GM12878 (cell line): ENCODE measurements at regions not wholly inside any gene's neighbourhood (a gene's known extent, or its start where the extent isn't known, plus 50 kb on each side); places are given as distances from the start of the nearest gene placed in this dataset.

ENCODE experiments used
- NBN ChIP-seq: fragments of 450-650 bp; IDR thresholded peaks from 2 replicates; pipeline ENCODE4 v1.6.1; 2016
- NFYA ChIP-seq: IDR thresholded peaks from 2 replicates; pipeline ENCODE4 v1.6.1; 2011; ENCODE audit warnings: low read depth, mild to moderate bottlenecking, low read length, improper control_type of control experiment, borderline replicate concordance
- RFX5 ChIP-seq: IDR thresholded peaks from 2 replicates; pipeline ENCODE4 v1.6.1; 2011; ENCODE audit warnings: low read depth, low read length, improper control_type of control experiment
- TBL1XR1 ChIP-seq: IDR thresholded peaks from 2 replicates; pipeline ENCODE4 v1.6.1; 2012; ENCODE audit warnings: low read depth, low read length, improper control_type of control experiment
- TF ChIP-seq, protein P1 (sequence below): fragments of 150-350 bp; IDR thresholded peaks from 2 replicates; pipeline ENCODE4 v1.6.1; 2016; ENCODE audit warnings: low read depth, low read length
- TF ChIP-seq, protein P2 (sequence below): fragments of 450-650 bp; IDR thresholded peaks from 2 replicates; pipeline ENCODE4 v1.6.1; 2017; ENCODE audit warnings: antibody characterized with exemption, mild to moderate bottlenecking, moderate library complexity

DNA sequence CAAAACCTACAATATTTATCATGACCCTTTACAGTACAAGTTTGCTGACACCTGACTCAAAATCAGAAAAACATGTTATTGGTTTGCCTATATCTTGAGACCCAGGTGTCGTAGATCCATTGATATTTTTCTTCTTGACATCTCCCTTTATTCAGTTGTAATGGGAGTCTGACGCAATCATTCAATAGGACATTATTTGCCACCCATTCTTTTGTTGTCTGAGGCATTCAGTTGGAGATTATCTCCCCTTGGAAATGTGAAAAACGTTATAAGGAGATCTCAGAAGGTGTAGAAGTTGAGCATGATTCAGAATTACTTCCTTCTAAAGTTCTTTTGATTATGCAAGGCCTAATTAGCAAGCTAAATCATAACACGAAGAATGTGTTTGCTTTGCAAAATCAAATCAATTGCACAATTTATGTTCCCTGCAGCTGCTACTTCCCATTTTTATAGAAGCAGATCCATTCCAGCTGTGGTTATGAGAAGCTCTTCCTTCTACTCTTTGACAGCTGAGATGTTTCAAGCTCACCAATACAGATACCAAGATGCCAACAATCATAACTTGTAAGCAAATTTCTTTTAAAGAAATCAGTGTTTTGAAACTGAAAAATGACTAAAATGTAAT, 228.2 kb upstream of the SYT1 start (continued):
- TF ChIP-seq, protein P1, sequence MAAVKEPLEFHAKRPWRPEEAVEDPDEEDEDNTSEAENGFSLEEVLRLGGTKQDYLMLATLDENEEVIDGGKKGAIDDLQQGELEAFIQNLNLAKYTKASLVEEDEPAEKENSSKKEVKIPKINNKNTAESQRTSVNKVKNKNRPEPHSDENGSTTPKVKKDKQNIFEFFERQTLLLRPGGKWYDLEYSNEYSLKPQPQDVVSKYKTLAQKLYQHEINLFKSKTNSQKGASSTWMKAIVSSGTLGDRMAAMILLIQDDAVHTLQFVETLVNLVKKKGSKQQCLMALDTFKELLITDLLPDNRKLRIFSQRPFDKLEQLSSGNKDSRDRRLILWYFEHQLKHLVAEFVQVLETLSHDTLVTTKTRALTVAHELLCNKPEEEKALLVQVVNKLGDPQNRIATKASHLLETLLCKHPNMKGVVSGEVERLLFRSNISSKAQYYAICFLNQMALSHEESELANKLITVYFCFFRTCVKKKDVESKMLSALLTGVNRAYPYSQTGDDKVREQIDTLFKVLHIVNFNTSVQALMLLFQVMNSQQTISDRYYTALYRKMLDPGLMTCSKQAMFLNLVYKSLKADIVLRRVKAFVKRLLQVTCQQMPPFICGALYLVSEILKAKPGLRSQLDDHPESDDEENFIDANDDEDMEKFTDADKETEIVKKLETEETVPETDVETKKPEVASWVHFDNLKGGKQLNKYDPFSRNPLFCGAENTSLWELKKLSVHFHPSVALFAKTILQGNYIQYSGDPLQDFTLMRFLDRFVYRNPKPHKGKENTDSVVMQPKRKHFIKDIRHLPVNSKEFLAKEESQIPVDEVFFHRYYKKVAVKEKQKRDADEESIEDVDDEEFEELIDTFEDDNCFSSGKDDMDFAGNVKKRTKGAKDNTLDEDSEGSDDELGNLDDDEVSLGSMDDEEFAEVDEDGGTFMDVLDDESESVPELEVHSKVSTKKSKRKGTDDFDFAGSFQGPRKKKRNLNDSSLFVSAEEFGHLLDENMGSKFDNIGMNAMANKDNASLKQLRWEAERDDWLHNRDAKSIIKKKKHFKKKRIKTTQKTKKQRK: no peak
- TF ChIP-seq TBL1XR1 (no peak), NFYA (no peak), RFX5 (no peak), NBN (no peak)
- TF ChIP-seq, protein P2, sequence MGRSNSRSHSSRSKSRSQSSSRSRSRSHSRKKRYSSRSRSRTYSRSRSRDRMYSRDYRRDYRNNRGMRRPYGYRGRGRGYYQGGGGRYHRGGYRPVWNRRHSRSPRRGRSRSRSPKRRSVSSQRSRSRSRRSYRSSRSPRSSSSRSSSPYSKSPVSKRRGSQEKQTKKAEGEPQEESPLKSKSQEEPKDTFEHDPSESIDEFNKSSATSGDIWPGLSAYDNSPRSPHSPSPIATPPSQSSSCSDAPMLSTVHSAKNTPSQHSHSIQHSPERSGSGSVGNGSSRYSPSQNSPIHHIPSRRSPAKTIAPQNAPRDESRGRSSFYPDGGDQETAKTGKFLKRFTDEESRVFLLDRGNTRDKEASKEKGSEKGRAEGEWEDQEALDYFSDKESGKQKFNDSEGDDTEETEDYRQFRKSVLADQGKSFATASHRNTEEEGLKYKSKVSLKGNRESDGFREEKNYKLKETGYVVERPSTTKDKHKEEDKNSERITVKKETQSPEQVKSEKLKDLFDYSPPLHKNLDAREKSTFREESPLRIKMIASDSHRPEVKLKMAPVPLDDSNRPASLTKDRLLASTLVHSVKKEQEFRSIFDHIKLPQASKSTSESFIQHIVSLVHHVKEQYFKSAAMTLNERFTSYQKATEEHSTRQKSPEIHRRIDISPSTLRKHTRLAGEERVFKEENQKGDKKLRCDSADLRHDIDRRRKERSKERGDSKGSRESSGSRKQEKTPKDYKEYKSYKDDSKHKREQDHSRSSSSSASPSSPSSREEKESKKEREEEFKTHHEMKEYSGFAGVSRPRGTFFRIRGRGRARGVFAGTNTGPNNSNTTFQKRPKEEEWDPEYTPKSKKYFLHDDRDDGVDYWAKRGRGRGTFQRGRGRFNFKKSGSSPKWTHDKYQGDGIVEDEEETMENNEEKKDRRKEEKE: no peak
